Epithelial cell of proximal tubule (primary cell): ENCODE measurements at regions not wholly inside any gene's neighbourhood (a gene's known extent, or its start where the extent isn't known, plus 50 kb on each side); places are given as distances from the start of the nearest gene placed in this dataset.

Experiments
- DNase-seq: peaks from one replicate; pipeline ENCODE4 v3.0.0-alpha.2; 2011; ENCODE audit warnings: low read depth
- H3K4me3 ChIP-seq: 2 replicates; pipeline ENCODE4 v1.5.1; 2011; ENCODE audit warnings: low read depth, mild to moderate bottlenecking, low read length
- TF ChIP-seq, protein P1 (sequence below): conservative IDR thresholded peaks from 2 replicates; pipeline ENCODE4 v1.5.1; 2012; ENCODE audit warnings: low read depth, mild to moderate bottlenecking, low read length

DNA sequence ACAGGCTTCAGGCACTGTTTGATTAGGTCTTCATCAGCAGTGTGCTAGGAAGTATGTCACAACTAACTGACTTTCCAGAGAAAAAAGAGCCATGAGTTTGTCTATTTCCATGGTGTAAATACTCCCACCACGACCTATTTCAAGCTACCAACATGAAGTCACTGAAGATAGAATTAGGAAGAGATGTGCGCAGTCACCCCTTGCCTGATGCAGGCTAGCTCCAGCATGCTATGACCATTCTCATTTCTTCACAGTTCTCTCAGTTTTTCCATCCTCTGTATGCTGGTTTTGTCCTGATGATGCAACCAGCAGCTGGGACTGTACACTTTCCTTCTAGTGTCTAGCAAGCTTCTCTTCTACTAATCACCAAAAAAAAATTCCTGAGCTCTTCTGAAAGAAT is 191.6 kb upstream of the NUDT4 start:
- no peak for DNase-seq
- H3K4me3 ChIP-seq = no peak overlapping the region
- TF ChIP-seq, protein P1, sequence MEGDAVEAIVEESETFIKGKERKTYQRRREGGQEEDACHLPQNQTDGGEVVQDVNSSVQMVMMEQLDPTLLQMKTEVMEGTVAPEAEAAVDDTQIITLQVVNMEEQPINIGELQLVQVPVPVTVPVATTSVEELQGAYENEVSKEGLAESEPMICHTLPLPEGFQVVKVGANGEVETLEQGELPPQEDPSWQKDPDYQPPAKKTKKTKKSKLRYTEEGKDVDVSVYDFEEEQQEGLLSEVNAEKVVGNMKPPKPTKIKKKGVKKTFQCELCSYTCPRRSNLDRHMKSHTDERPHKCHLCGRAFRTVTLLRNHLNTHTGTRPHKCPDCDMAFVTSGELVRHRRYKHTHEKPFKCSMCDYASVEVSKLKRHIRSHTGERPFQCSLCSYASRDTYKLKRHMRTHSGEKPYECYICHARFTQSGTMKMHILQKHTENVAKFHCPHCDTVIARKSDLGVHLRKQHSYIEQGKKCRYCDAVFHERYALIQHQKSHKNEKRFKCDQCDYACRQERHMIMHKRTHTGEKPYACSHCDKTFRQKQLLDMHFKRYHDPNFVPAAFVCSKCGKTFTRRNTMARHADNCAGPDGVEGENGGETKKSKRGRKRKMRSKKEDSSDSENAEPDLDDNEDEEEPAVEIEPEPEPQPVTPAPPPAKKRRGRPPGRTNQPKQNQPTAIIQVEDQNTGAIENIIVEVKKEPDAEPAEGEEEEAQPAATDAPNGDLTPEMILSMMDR = no peak

DNA sequence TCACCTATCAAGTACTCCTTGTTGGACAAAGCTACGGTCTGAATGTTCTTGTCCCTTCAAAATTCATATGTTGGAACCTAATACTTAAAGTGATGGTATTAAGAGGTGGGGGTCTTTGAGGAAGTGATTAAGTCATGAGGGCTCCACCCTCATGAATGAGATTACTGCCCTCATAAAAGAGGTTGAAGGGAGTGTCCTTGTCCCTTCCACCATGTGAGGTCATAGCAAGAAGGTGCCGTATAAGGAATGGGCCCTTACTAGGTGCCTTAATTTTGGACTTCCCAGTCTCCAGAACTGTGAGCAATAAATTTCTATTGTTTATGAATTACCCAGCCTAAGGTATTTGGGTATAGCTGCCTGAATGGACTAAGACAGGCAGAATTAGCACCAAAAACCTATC is 191.1 kb upstream of the NUDT4 start:
- DNase-seq = no peak
- H3K4me3 ChIP-seq = no peak overlapping the region
- TF ChIP-seq, protein P1 = no peak

DNA sequence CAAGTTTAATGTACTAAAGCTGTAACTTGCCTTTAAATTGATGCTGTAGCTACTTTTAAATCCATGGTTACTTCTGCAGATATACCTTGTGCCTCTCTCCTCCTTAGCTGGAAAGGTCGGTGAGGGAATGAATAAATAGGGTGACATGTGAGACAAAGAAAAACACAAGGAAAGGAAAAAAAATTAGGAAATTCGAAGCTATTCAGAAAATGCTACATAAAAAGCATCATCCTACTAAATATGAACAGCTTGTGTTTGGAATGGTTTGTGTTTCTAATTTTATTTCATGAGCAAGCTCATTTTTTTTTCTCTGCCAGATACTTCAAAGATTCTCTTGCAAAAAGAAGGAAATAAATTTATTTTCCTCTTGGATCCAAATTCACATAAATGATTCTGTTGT is 186.3 kb upstream of the NUDT4 start:
- no peak overlapping the region for H3K4me3 ChIP-seq
- DNase-seq = no peak
- TF ChIP-seq, protein P1 = no peak

GRCh38 chr12:93191956-93192355 is 185.8 kb upstream of the NUDT4 start:
- TF ChIP-seq, protein P1 = no peak
- H3K4me3 ChIP-seq = no peak overlapping the region
- DNase-seq = no peak

DNA sequence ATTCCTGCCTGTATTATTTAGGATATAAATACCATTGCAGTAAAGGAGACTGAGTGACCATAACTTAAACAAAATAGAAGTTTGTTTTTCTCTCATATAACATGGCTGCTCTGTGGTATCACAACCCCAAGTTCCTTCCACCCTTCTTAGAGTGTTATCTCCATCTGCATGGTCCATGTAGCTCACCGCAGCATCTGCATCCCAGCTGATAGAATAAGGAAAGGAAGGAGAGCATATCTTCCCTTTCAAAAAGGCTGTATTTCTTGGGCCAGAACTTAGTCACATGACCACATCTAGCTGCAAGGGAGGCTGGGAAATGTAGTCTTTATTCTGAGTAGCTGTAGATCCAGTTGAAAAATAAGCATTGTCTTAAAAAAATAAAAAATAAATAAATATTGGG is 184.8 kb upstream of the NUDT4 start:
- H3K4me3 ChIP-seq = no peak overlapping the region
- no peak for DNase-seq
- TF ChIP-seq, protein P1 = no peak

- DNase-seq = no peak
- no peak overlapping the region for H3K4me3 ChIP-seq
- TF ChIP-seq, protein P1 = no peak
Observed at GRCh38 chr12:93195511-93195910, 182.2 kb upstream of the NUDT4 start.

- DNase-seq = no peak
- H3K4me3 ChIP-seq = no peak overlapping the region
- TF ChIP-seq, protein P1 = no peak
Observed at GRCh38 chr12:93197067-93197593, 180.6 kb upstream of the NUDT4 start.
